Heart right ventricle (tissue), 16 donors: ENCODE measurements at regions not wholly inside any gene's neighbourhood (a gene's known extent, or its start where the extent isn't known, plus 50 kb on each side); places are given as distances from the start of the nearest gene placed in this dataset.
"Not testable (repeated sequence)": the region's sequence is repeated elsewhere in the genome, so short reads cannot be mapped to it uniquely, and the experiment has no call there.

ENCODE experiments used
- ATAC-seq, 8 donors: fragments of 200-7000 bp; cut with Tn5 transposase; one replicate each; pipeline ENCODE4 v1.9.1; 2020; ENCODE audit warnings: mild to moderate bottlenecking in 8 of 8, moderate library complexity in 8 of 8, moderate number of reproducible peaks in 1 of 8
- DNase-seq, 2 donors: peaks; one replicate each; pipeline ENCODE4 v3.0.0-alpha.2; 2020
- H3K27ac ChIP-seq, 10 donors: fragments of 200-600 bp; sonication (generic) in 2 of 10; one replicate each; pipeline versions ENCODE4 v1.5.0 to v1.8.0; 2020 to 2022; ENCODE audit warnings: mild to moderate bottlenecking in 3 of 10
- H3K27me3 ChIP-seq, 7 donors: fragments of 200-600 bp; one replicate each; pipeline ENCODE4 v1.8.0; 2021 to 2022; ENCODE audit warnings: mild to moderate bottlenecking in 2 of 7
- H3K36me3 ChIP-seq, 9 donors: fragments of 200-600 bp; sonication (generic) in 1 of 9; one replicate each; pipeline versions ENCODE4 v1.5.0 to v1.8.0; 2020 to 2022; ENCODE audit warnings: mild to moderate bottlenecking in 2 of 9
- H3K4me1 ChIP-seq, 9 donors: fragments of 200-600 bp; sonication (generic) in 1 of 9; one replicate each; pipeline versions ENCODE4 v1.5.0 to v1.8.0; 2020 to 2022; ENCODE audit warnings: mild to moderate bottlenecking in 4 of 9
- H3K4me3 ChIP-seq, 10 donors: fragments of 200-600 bp; sonication (generic) in 2 of 10; one replicate each; pipeline versions ENCODE4 v1.5.0 to v1.8.0; 2020 to 2022; ENCODE audit warnings: mild to moderate bottlenecking in 7 of 10, moderate library complexity in 2 of 10
- H3K9me3 ChIP-seq, 11 donors: fragments of 200-600 bp in 10 of 11; sonication (generic) in 2 of 11; one replicate each; pipeline versions ENCODE4 v1.5.0 to v1.8.0; 2013 to 2022; ENCODE audit warnings: mild to moderate bottlenecking in 2 of 11, control low read depth in 1 of 11, moderate library complexity in 1 of 11
- WGBS, 2 donors: extraction: QIAGEN DNeasy Blood & Tissue Kit; methylation state at CpG; one replicate each; pipeline ENCODE4 v1.1.7; 2013; ENCODE audit warnings: inconsistent platforms in 1 of 2; 5-methylcytosine and 5-hydroxymethylcytosine counted together
- intact Hi-C, 10 donors: fragments of 100-400 bp; cut with DNase I; formaldehyde crosslinking; loops; one replicate each; pipeline versions ENCODE4 v1.11.1 to v1.14.2; 2022
- TF ChIP-seq, protein P1 (sequence below), 9 donors: fragments of 200-600 bp; sonication (generic) in 2 of 9; IDR thresholded peaks; one replicate each; pipeline versions ENCODE4 v1.5.0 to v1.8.0; 2021 to 2022; ENCODE audit warnings: antibody characterized with exemption in 9 of 9, mild to moderate bottlenecking in 5 of 9, moderate library complexity in 1 of 9
- donor health status: Arrhythmogenic right ventricular cardiomyopathy.
- donor health status: ischemic (EF 13 %, LVEDD 7.1; RV severe dilation, severe dysfunction).
- donor health status: healthy with polysubstance abuse.
- donor health status: DM: no; HTN: yes; CAD: no.
- donor health status: DM: no; HTN: no; CAD: no.
- donor health status: ischemic (EF 25% LVEDD 6.9; RV normal size, moderate dysfunction).
- donor health status: ischemic (EF 25% LVEDD 5.7; RV mildly dilated, moderate dysfunction).
- donor health status: healthy.
- donor health status: DM: yes; HTN: yes; CAD: no.
- donor health status: Ischemic cardiomyopathy.
- donor health status: ischemic (EF 35%, LVEDD 5.7; RV mildly dilated, moderate dysfunction).
- donor health status: nonischemic (EF 11% LVEDD 7.7; RV severe dilation, severe dysfunction).
- donor health status: DM: yes; HTN: yes; CAD: no.
- donor health status: PGD.
- donor health status: ischemic (EF 29% LVEDD 5.4; RV normal size, mild dysfunction).
- donor health status: nonischemic (EF 23%, LVEDD 6.1; RV moderate dilation, normal function).

- H3K36me3 ChIP-seq, H3K4me1 ChIP-seq, intact Hi-C loops, H3K27me3 ChIP-seq, H3K27ac ChIP-seq, H3K9me3 ChIP-seq: not testable (repeated sequence)
- ATAC-seq: peak; percentile 29 to 91 (median 60)
- peak overlapping the region in 6 of 10 donors; percentile 4 to 48 (median 35) for H3K4me3 ChIP-seq
- TF ChIP-seq, protein P1, sequence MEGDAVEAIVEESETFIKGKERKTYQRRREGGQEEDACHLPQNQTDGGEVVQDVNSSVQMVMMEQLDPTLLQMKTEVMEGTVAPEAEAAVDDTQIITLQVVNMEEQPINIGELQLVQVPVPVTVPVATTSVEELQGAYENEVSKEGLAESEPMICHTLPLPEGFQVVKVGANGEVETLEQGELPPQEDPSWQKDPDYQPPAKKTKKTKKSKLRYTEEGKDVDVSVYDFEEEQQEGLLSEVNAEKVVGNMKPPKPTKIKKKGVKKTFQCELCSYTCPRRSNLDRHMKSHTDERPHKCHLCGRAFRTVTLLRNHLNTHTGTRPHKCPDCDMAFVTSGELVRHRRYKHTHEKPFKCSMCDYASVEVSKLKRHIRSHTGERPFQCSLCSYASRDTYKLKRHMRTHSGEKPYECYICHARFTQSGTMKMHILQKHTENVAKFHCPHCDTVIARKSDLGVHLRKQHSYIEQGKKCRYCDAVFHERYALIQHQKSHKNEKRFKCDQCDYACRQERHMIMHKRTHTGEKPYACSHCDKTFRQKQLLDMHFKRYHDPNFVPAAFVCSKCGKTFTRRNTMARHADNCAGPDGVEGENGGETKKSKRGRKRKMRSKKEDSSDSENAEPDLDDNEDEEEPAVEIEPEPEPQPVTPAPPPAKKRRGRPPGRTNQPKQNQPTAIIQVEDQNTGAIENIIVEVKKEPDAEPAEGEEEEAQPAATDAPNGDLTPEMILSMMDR (IDR thresholded peaks at IDR 0.05): peak in 3 of 9 donors; percentile 13 to 41 (median 34)
- DNase-seq: peak; percentile 19 to 30
- WGBS, 2 donors: 12 to 66% methylated on average over 36 to 38 of the region's 42 CpGs
Observed at GRCh38 chr21:13980115-13980662, 230.6 kb downstream of the LIPI start.

- peak overlapping the region in 6 of 10 donors; percentile 4 to 48 (median 35) for H3K4me3 ChIP-seq
Observed at GRCh38 chr21:13979608-13980007, 231.1 kb downstream of the LIPI start.

DNA sequence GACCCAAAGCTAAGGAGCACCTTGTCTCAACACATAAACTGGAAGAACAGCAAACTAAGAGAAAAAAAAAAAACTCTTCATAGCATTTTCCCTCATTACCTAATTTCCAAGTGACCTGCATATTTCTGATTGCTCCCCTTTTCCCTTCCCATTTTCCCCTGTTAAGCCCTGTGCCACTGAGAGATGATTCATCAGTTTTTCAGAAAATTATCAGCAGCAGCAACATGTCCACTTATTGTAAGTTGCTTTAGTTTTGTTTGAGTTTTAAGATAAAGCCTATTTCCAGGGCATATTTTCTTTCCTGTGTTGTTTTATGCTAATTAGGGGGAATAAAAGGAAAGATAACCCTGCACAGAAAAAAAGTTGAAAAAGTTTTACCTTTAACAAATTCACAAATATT is 236.2 kb downstream of the LIPI start:
- H3K9me3 ChIP-seq, H3K4me3 ChIP-seq, DNase-seq, ATAC-seq, H3K27ac ChIP-seq, H3K36me3 ChIP-seq, H3K4me1 ChIP-seq, H3K27me3 ChIP-seq, intact Hi-C loops: not testable (repeated sequence)

More at GRCh38 chr21:13979608-13980007, 231.1 kb downstream of the LIPI start:
- 24 to 81% methylated on average over 26 of the region's 26 CpGs for WGBS, 2 donors
- ATAC-seq, intact Hi-C loops, H3K36me3 ChIP-seq, H3K9me3 ChIP-seq, H3K27me3 ChIP-seq, H3K4me1 ChIP-seq, H3K27ac ChIP-seq, DNase-seq: not testable (repeated sequence)

DNA sequence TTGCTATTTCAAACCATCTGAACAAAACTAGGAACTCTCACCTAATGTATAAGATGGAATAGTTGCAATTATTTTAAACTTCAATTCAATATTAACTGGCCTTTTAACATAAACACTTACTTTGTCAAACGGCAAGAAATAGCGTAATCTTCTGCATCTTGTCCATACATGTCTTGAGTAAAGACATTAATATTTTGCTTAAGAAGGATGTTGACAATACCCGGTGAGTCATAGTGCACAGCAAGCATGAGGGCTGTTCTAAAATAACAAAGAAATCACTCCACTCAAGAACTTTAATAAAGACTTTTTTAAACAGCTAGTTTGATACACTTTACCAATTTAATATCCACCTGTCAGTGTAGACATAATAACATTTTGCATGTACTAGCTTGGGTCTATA is 240.9 kb downstream of the LIPI start:
- ATAC-seq, DNase-seq, intact Hi-C loops, H3K27ac ChIP-seq, H3K4me1 ChIP-seq, H3K36me3 ChIP-seq, H3K9me3 ChIP-seq, H3K4me3 ChIP-seq, H3K27me3 ChIP-seq: not testable (repeated sequence)
- WGBS, 2 donors: 76 to 93% methylated on average over 3 of the region's 3 CpGs

GRCh38 chr21:13969002-13969401 is 241.8 kb downstream of the LIPI start:
- DNase-seq, intact Hi-C loops, ATAC-seq, H3K27me3 ChIP-seq, H3K27ac ChIP-seq, H3K9me3 ChIP-seq, H3K4me3 ChIP-seq, H3K36me3 ChIP-seq, H3K4me1 ChIP-seq: not testable (repeated sequence)
- 62 to 76% methylated on average over 2 of the region's 2 CpGs for WGBS, 2 donors

- DNase-seq, H3K27me3 ChIP-seq, ATAC-seq, H3K9me3 ChIP-seq, H3K4me1 ChIP-seq, H3K36me3 ChIP-seq, intact Hi-C loops, H3K27ac ChIP-seq, H3K4me3 ChIP-seq: not testable (repeated sequence)
- 71 to 85% methylated on average over 3 of the region's 3 CpGs for WGBS, 2 donors
Observed at GRCh38 chr21:13963259-13963658, 247.5 kb downstream of the LIPI start.

DNA sequence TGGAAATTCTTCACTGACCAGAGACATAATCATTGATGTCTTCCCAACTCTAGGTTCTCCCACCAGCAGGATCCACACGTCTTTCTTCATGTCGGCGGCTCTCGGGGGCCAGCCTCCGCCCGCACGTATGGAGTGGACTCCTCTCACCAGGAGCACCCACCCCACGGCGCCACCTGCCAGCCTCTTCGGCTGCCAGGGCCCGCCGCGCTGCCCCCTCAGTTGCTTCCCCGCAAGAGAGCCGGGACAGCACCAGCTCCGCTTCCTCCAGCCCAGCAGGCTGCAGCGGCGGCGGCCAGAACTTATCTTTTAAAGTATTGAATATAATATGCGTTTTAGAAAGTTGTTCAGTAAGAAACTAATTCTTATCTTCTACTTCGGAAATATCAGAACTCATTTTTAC is 273.5 kb downstream of the LIPI start:
- WGBS, 2 donors: 88 to 92% methylated on average over 21 of the region's 21 CpGs
- no peaks in the 10 kb centered on the region for H3K27me3 ChIP-seq
- no peak for DNase-seq

GRCh38 chr21:13936033-13936937 is 274.5 kb downstream of the LIPI start:
- intact Hi-C loops, H3K27ac ChIP-seq, H3K27me3 ChIP-seq, H3K4me3 ChIP-seq, H3K4me1 ChIP-seq, ATAC-seq, H3K9me3 ChIP-seq, H3K36me3 ChIP-seq: not testable (repeated sequence)
- DNase-seq: peak in 1 of 2 donors; percentile 6
- WGBS, 2 donors: 93 to 96% methylated on average over 38 of the region's 38 CpGs

More for the DNA sequence above, 273.5 kb downstream of the LIPI start:
- Histone ChIP-seq H3K9me3 (no peaks in the 10 kb centered on the region), H3K36me3 (no peaks in the 10 kb centered on the region), H3K4me1 (no peaks in the 10 kb centered on the region), H3K27ac (no peak overlapping the region), H3K4me3 (no peak overlapping the region)
- intact Hi-C loops: no loop called here
- TF ChIP-seq, protein P1 (IDR thresholded peaks at IDR 0.05): no peak
- no peak for ATAC-seq

- intact Hi-C loops, H3K27me3 ChIP-seq, H3K4me1 ChIP-seq, ATAC-seq, H3K36me3 ChIP-seq, H3K4me3 ChIP-seq, H3K9me3 ChIP-seq, H3K27ac ChIP-seq: not testable (repeated sequence)
- peak in 1 of 2 donors; percentile 6 for DNase-seq
- WGBS, 2 donors: 96 to 97% methylated on average over 23 to 26 of the region's 26 CpGs
Observed at GRCh38 chr21:13935396-13936032, 275.2 kb downstream of the LIPI start.
